GM21528 (cell line): ENCODE measurements at regions not wholly inside any gene's neighbourhood (a gene's known extent, or its start where the extent isn't known, plus 50 kb on each side); places are given as distances from the start of the nearest gene placed in this dataset.
"Not testable (repeated sequence)": the region's sequence is repeated elsewhere in the genome, so short reads cannot be mapped to it uniquely, and the experiment has no call there.

ENCODE experiments used
- ATAC-seq: cut with Tn5 transposase; IDR thresholded peaks from one replicate; pipeline ENCODE4 v1.9.1; 2021; ENCODE audit warnings: mild to moderate bottlenecking, moderate library complexity; ENCODE audit not compliant: unreplicated experiment, low FRiP score

DNA sequence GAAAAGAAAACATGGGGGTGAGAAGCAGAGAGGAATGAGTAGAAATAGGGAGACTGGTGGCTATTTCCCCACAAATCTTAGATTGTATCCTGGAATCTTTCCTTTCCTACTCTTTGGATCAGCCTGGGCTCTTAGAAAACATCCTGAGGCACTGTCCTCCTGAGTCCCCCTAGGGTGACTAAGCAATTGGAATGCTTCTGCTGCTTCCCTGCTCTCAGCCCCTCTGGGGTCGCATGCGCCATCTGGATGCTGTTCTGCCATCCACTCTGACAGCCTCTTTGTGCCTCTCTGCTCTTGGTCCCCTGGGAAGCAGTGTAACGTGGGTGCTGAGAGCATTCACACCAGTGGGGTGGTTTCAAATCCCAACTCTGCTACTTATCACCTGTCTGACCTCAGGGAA lies 443.0 kb downstream of the SIPA1L2 start:
- ATAC-seq, result no peak

DNA sequence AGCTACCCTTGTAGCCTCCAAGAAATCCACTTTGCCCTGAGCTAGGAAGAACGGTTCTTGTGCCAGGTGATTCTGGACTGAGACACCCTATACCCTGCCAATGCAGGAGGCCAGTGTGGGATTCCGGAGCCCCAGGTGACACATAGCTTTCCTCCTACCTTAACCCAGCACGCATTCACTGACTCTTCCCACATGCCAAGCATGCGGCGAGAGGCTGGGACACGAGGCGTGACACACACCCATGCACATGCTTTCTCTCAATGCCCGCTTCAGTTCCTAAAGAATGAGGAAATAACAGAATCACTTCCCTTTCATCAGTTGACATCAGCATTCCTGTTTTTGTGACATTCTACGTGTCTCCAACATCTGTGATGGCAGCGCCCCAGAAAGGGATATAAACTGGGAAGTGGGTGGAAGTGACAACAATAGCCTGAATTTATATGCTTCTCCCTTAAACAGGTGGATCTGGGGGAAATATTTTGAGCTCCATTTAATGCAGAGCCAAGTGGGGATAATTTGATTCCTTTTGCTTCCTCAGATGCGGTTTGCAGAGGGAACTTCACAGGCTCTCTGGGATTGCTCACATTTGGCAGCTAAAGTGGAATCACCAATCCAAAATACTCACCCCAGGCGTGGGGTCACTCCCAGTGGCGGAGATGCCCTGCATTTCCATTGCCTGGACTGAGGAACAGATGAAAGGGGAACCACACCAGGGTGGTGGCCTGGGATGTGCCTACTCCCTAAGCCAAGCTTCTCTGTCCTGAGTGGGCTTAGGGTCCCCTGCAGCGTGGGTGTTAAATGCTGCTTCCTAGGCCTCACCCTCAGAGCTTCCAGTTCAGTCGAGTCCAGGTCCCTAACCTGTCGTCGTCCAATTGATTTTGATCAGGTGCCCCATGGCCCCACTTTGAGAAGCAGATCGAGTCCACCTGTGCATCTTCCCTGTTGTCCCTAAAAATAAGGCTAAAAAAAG lies 445.1 kb downstream of the SIPA1L2 start:
- no peak for ATAC-seq

DNA sequence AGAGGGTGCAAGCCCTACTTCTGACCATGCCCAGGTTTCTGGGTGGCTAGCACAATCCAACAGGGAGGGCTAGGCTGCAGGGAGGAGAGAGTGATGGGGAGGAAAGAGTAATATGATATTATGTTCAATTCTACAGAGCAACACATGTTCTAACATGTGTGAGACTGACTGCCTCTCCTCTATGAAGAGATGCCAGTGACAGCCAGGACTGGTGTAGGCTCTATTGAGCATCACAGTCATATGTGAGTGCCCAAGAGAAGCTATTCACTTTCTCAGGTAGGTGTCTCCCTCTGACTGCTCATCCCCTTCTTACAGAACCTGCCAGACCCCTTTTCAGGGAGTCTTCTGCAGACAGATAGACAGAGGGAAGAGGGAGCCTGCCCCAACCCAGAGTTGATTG lies 446.1 kb downstream of the SIPA1L2 start:
- ATAC-seq, result no peak

DNA sequence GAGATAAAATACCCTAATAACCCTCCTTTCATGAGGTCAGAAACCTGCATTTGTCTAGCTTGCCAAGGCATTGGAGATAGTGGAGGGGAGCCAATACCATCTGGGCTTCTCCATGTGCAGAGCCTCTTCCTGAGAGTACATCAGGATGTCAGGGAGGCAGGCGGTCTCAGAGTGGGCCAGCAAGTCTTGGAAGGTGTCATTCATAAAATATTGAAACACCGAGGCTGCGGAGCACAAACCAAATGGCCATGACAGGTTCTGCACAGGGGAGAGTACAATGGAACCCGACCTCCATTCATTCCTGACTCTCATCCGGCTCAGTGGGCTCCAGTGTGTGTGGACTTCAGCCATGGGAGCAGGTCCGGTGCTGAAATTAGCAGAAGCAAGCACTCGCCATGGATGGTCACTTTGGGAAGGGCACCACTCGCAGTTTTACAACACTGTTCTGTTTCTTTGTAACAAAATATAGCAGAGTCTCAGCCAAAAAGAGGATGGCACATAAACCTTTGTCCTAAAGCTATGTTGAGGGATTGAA lies 446.6 kb downstream of the SIPA1L2 start:
- ATAC-seq, result no peak

DNA sequence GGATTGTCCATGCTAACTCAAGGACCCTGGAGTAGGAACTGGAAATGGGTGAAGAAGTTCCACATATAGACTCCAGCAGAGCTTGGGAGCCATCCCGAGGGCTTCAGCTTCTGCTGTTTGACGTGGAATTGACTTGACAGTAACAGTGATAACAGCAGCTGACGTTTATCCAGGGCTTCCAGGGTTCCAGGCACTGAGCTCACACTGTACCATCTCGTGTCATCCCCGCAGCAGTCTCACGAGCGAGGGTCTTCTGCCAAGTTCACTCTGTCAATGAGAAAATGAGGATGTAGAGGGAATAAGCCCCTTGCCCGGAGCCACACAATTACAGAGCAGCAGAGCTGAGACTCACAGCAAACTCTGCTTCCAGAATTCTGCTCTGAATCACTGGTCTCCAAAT lies 447.7 kb downstream of the SIPA1L2 start:
- no peak for ATAC-seq

DNA sequence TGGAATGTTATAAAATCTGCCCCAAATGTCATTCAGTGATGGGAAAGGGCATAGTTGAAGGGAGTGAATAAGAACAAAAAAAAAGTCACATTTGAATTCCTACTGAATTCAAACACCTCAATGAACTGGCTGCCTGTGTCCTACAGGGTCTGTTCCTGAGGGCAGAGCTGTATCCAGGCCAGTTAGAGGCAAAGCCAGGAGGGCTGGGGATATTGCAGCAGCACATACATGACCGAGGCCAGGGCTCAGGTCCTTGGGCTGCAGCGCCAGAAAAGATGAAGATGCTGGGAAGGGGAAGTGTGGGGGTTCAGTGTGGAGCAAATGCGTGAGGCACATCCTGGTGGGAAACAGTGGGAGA lies 449.2 kb downstream of the SIPA1L2 start:
- ATAC-seq, result no peak

DNA sequence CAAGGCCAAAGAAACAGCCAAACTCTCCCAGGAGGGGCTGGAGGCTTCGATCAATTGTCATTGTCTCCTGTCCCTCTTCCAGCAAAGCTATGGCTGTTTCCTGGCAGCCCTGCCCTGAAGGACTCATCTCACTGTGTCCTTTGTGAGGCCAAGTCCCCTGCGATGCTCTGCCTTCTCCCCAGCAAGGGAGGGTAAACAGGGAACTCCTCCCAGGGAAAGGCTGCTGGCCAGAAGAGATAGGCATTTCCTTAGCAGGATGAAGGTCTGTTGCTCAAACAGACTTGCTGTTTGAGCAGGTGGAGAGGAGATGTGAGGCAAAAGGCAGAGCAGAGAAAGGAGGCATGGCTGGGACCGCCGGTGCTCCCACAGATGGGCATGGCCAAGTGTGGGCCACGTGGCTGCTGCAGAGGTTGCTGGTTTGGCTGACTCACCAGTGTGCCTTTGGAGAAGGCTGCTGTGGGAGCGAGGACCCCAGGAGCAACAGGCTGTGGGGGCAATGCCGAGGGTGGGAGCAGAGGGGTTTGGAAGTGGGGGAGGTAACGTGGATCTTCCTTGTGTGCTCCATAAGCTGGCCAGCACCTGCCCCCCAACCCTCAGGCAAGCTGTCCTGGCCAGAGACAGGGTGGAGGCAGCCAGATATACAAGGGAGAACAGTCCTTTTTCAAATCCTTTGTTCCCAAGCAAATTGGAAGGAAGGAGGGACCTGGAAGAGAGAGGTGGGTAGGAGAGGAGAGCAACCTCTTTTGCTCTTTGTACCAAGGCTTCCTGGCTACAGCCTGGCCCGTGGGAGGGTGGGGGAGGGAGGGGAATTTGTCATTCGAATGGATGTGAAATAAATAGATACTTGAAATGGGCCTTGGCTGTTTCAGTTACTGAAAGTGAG lies 449.8 kb downstream of the SIPA1L2 start:
- no peak for ATAC-seq

DNA sequence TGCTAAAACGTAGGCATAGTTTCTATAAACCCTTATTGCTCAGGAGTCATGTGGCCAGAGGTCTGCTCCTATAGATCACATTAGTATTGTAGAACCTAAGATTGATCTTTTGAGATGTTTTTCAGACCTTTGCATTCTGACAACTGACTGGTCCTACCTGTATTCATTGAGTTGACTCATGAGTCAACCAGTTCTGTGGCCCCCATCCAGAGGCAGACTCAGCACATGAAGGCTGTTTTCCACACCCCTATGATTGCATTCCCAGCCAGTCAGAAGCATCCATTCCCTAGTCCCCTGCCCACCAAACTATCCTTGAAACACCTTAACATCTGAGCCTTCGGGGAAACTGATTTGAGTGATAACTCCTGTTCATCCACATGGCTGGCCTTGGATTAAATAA lies 451.7 kb downstream of the SIPA1L2 start:
- ATAC-seq, result no peak

DNA sequence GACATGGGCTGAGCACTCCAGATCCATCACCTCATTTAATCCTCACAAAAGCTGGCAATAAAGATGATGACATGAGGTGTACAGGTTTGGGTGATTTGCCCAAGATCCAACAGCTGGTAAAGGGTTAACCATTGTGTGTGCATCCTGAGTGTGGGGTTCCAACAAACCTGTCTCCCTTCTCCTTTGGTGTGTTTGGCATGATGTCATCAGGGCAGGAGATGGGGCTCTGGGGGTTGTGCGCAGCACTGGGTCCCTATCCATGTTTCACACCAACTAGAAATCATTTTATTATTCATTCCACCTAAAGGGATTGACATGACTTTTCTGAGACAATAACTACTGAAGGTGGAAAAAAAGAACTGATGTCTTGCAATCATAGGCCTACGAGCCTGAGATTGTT lies 452.5 kb downstream of the SIPA1L2 start:
- ATAC-seq, result no peak

DNA sequence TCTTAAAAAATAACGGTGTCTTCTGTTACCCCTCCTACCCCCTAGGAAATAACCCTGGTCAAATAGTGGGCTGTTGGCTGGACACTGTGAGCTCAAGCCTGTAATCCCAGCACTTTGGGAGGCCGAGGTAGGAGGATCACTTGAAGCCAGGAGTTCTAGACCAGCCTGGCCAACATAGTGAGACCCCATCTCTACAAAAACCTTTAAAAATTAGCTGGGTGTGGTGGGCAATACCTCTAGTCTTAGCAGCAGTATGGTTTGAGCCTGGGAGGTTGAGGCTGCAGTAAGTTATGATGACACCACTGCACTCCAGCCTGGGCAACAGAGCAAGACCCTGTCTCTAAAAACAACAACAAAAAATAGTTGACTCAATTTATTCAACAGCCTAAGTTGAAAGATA lies 453.7 kb downstream of the SIPA1L2 start:
- no peak for ATAC-seq

DNA sequence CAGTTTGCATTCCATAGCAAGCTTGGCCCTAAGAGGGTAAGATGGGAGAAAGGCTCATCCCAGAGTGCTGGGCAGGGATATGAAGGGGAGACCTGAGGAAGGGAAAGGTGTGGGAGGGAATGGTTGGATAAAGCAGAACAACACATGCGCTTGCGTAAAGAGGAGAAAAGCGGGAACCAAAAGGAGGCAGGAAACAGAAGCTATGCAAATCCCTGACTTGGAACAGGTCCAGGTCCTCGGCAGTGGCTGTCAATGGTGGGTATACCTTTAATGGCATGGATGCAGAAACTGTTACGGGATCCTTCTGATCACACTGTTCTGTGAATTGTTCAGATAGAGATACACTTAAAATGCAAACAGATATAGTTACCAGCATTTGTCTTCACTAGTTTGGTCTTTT lies 455.6 kb downstream of the SIPA1L2 start:
- no peak for ATAC-seq

DNA sequence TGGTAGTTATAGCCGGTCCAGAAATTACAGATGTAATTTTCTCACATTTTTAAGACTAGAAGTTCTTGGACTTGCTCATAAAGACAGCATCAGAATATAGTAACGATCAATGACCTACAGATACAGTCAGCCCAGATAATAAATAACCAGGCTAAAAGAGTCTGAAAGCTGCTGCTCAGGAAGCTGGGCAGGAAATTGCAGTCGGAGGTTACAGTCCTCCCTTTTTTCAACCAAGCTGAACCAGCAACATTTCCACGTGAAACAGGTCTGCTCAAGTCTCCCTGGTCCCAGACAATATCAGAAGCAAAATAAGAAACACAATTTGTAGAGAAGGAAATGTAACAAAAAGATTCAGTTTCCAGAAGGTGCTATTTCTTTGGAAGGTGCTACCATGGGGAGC lies 457.4 kb downstream of the SIPA1L2 start:
- ATAC-seq, result no peak

DNA sequence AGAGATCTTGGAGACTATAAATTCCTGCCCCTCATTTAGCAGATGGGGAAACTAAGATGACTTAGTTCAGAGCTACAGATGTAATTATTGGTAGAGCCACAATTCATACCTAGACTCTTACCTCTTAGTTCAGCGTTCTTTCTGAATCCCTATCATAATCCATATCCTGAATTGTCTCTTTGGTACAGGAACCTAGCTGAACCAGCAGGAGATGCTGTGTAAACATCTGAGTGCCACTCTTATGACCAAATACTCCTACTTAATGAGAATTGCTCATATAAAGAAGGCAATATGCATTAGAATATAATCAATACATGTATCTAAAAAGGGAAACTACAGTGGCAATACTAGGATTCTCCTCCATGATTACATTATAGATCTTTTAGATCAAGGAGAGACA lies 459.0 kb downstream of the SIPA1L2 start:
- ATAC-seq, result no peak

DNA sequence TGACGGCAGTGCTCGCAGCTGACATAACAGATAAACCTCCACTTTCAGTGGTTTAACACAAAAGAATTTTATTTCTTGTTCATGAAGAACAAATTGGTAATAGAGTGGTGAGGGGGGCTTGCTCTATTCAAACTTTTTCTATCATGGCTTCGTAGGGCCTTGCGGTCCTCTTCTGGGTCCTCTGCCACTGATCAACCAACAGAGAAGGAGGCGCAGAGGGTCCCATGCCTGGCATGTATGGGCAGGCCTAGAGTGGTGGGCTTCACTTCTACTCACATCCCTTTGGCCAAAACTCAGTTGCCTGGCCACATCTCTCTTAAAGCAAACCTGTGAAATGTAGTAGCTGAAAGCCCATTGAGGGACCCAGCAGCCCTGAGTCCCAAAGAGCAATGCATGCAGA lies 460.5 kb downstream of the SIPA1L2 start:
- ATAC-seq, result no peak

DNA sequence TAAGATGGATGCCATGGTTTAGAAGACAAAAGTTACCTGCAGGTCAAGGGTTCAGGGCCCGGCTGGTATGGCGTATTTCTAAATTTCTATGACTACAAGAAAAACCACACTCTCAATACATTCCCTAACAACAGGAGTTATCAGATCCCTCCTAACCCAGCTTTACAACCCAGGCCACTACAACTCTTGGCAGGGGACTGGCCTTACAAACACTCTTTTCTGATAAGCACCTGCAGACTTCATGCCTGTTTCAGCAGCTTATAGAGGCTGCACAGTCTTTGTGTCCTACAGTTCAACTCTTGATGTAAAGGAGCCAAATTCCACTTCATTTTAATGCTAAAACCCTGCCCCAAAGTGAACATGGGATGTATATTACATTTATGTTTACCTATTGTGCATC lies 461.4 kb downstream of the SIPA1L2 start:
- no peak for ATAC-seq

DNA sequence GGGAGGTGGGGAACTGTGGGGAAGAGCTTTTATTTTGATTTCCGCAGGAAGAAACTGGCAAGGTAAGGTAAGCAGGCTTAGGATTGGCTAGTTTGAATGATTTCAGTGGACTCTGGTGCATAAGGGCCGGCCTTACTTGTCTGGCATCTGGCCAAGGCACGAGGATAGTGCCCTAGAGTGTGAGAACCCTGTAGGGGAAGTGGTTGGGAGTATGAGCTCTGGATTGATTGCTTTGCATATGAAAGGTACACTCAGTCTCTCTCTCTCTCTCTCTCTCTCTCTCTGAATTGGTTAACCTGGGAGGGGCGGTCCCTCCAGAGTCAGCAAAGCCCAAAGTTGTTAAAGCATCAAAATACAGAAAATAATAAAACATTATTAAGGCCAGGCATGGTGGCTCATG lies 463.0 kb downstream of the SIPA1L2 start:
- no peak for ATAC-seq

DNA sequence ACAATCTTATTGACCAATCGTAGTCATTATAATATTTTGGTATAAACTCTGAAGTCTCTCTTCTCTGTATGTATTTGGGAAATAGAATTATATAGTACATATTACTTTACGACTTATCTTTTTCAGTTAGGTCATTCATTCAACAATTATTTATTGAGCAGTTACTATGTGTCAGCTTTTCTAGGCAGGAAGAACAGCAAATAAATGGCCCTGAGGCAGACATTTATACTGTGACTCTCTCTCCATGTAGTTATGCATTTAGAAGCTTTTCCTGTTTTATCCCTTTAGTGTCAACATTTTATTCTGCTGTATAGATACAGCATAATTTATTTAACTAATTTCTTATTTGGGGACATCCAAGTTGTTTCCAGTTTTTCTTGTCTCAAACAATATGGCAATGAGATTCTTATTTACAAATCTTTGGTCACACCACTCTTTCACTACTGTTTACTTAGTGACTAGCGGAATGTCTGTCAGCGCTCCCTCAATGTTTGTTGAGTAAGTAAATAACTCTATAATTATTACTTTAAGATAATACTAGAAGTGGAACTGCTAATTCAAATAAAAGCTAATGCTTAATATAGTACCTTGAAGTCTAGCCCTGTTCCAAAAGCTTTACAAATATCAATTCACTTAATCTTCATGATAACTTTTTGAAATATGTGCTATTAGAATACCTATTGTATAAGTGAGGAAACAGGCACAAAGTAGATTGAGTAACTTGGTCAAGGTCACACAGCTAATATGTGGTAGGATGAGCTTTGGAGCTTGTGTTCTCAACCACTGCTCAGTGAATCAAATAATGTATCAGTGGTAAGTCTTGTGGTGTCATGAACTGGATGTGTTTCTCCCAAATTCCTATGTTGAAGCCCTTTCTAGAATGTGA lies 465.6 kb downstream of the SIPA1L2 start:
- ATAC-seq, result no peak

DNA sequence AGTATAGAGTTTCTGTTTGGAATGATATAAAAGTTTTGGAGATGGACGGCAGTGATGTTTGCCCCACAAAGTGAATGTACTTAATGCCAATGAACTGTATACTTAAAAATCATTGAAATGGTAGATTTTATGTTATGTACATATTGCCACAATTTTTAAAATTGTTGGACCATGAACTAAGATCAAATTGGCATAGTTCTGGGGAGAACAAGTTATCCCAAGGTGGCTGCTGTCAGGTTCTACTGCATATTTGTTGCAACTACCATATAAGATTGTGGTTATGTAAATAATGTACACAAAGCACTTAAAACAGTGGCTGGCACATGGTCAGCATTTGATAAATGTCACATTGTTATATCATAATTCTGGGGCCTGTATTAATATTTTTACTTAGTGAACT lies 466.4 kb downstream of the SIPA1L2 start:
- ATAC-seq, result no peak

DNA sequence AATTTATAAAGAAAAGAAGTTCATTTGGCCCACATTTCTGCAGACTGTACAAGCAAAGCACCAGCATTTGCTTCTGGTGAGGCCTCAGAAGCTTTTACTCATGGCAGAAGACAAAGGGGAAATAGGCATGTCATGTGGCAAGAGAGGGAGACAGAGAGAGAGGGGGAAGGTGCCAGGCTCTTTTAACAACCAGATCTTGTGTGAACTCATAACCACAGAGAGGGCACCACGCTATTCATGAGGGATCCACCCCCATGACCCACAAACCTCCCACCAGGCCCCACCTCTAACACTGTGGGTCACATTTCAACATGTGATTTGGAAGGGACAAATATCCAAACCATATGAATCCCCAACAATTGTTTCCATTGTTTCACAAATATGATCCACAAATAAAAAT lies 467.9 kb downstream of the SIPA1L2 start:
- ATAC-seq, result no peak

DNA sequence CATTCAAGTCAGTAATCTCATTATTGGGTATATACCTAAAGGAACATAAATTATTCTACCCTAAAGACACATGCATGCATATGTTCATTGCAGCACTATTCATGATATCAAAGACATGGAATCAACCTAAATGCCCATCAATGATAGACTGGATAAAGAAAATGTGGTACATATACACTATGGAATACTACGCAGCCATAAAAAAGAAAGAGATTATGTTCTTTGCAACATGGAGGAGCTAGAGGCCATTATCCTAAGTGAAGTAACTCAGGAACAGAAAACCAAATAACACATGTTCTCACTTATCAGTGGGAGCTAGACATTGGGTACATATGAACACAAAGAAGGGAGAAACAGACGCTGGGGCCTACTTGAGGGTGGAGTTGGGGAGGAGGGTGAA lies 471.4 kb downstream of the SIPA1L2 start:
- not testable (repeated sequence) for ATAC-seq
